ENCODE measurements at regions not wholly inside any gene's neighbourhood (a gene's known extent, or its start where the extent isn't known, plus 50 kb on each side); places are given as distances from the start of the nearest gene placed in this dataset.

- no peak for TF ChIP-seq NFE2 (CRISPR knock-in tag; IDR thresholded peaks at IDR 0.05)
These were observed 605.4 kb upstream of the CLINT1 start (continued) for GRCh38 chr5:158464383-158464782.

- Histone ChIP-seq H2AFZ (ENCODE audit: low read length) (no peak overlapping the region), H3K4me1 (ENCODE audit: insufficient read depth, low read length) (peaks cover 50% of the 10 kb centered on the region), H3K27ac (ENCODE audit: extremely low read length, insufficient read depth, low read length) (peak overlapping the region; percentile 41), H3K36me3 (replicated peaks in 1 of 2; ENCODE audit: control insufficient read depth in 1 of 2, insufficient read depth in 2 of 2, low read length in 2 of 2) (no peaks in the 10 kb centered on the region), H4K20me1 (ENCODE audit: insufficient read depth, low read length) (no peaks in the 10 kb centered on the region), H3K4me3 (replicated peaks in 1 of 3; ENCODE audit: insufficient read depth in 1 of 3, low read depth in 2 of 3, low read length in 3 of 3) (no peak overlapping the region), H3K4me2 (ENCODE audit: low read depth, low read length) (no peak overlapping the region; the same call in 1 of the 2 replicates), H3K9me3 (ENCODE audit: low read length) (peaks cover 11% of the 10 kb centered on the region), H3K9ac (ENCODE audit: insufficient read depth, low read depth, low read length) (no peak overlapping the region), H3K27me3 (ENCODE audit: control insufficient read depth in 1 of 2, insufficient read depth in 2 of 2, low read length in 2 of 2) (no peaks in the 10 kb centered on the region), H3K79me2 (ENCODE audit: insufficient read depth, low read length) (no peaks in the 10 kb centered on the region)
- DNase-seq (ENCODE audit: low spot score) (peak; percentile 39), FAIRE-seq (no peak), ATAC-seq (no peak; the same call in 2 of the 3 replicates)
- ChIA-PET POLR2A (no interaction called here), CTCF (ENCODE audit: low intra/inter-chr PET ratio, low total read pairs) (no interaction called here)
- WGBS (ENCODE audit: low lambda C conversion rate): 6% methylated on average over 4 of the region's 4 CpGs
- intact Hi-C loops (cut with micrococcal nuclease; ENCODE audit: unreplicated experiment): no loop called here
- BruUV-seq (replicated peaks): no TSS peak
- in situ Hi-C loops (cut with HindIII; ENCODE audit: extremely low pct_ligation_motif_present, low pct_unique_long_range_greater_than_20kb): no loop called here
- TF ChIP-seq SMAD1 (CRISPR knock-in tag; IDR thresholded peaks at IDR 0.05; ENCODE audit: borderline replicate concordance, low read depth) (no peak), ZNF10 (CRISPR knock-in tag; IDR thresholded peaks at IDR 0.05; ENCODE audit: borderline replicate concordance, low read depth) (no peak), ZNF136 (CRISPR knock-in tag; IDR thresholded peaks at IDR 0.05; ENCODE audit: low read depth) (no peak), SAP130 (CRISPR knock-in tag; IDR thresholded peaks at IDR 0.05; ENCODE audit: low read depth) (peak; percentile 26; the same call in 1 of the 2 replicates), RELA (CRISPR knock-in tag; IDR thresholded peaks at IDR 0.05) (no peak), ZMAT3 (CRISPR knock-in tag; conservative IDR thresholded peaks at IDR 0.05) (no peak), ZBTB39 (CRISPR knock-in tag; IDR thresholded peaks at IDR 0.05) (no peak), NFYB (CRISPR knock-in tag; IDR thresholded peaks at IDR 0.05) (no peak), MEIS1 (CRISPR knock-in tag; IDR thresholded peaks at IDR 0.05; ENCODE audit: borderline replicate concordance) (no peak), ESRRA (CRISPR knock-in tag; IDR thresholded peaks at IDR 0.05; ENCODE audit: low read depth) (no peak), FOXA3 (CRISPR knock-in tag; IDR thresholded peaks at IDR 0.05) (peak; percentile 81), ATF3 (CRISPR knock-in tag; IDR thresholded peaks at IDR 0.05) (peak; percentile 70), ZNF766 (CRISPR knock-in tag; IDR thresholded peaks at IDR 0.05; ENCODE audit: borderline replicate concordance) (no peak), SP140L (CRISPR knock-in tag; IDR thresholded peaks at IDR 0.05; ENCODE audit: borderline replicate concordance) (no peak), HDAC6 (IDR thresholded peaks at IDR 0.05; ENCODE audit: low read depth, low read length) (no peak), TARDBP (CRISPR knock-in tag; IDR thresholded peaks at IDR 0.05) (no peak), MEF2D (CRISPR knock-in tag; IDR thresholded peaks at IDR 0.05) (no peak), DMTF1 (CRISPR knock-in tag; IDR thresholded peaks at IDR 0.05) (no peak), ZNF441 (CRISPR knock-in tag; IDR thresholded peaks at IDR 0.05; ENCODE audit: borderline replicate concordance) (no peak)
These were observed 605.0 kb upstream of the CLINT1 start for GRCh38 chr5:158463938-158464337.
